B cell (primary cell): ENCODE measurements at regions not wholly inside any gene's neighbourhood (a gene's known extent, or its start where the extent isn't known, plus 50 kb on each side); places are given as distances from the start of the nearest gene placed in this dataset.

ENCODE experiments used
- CTCF ChIP-seq: fragments of 200-600 bp; IDR thresholded peaks from one replicate; pipeline ENCODE4 v1.8.0; 2022; ENCODE audit warnings: antibody characterized with exemption, mild to moderate bottlenecking
- EZH2 ChIP-seq: IDR thresholded peaks from 2 replicates; pipeline ENCODE4 v1.6.1; 2012; ENCODE audit warnings: borderline replicate concordance, low read depth, mild to moderate bottlenecking, moderate library complexity, low read length; ENCODE audit not compliant: insufficient read depth, poor library complexity, severe bottlenecking

GRCh38 chr20:21628800-21629199, 76.7 kb upstream of the PAX1 start:
- TF ChIP-seq CTCF (no peak), EZH2 (no peak)
